WTC11 (cell line): ENCODE measurements at regions not wholly inside any gene's neighbourhood (a gene's known extent, or its start where the extent isn't known, plus 50 kb on each side); places are given as distances from the start of the nearest gene placed in this dataset.

ENCODE experiments used
- ATAC-seq: fragments of 200-7000 bp; cut with Tn5 transposase; 2 replicates; pipeline ENCODE4 v1.10.0; 2021; ENCODE audit warnings: mild to moderate bottlenecking, moderate library complexity
- CTCF ChIA-PET: fragments of 300-600 bp; sonication (Branson Sonifier 250); formaldehyde crosslinking; loops from one replicate; lab custom pipeline; 2021; ENCODE audit warnings: antibody characterized with exemption; lab: Charles Lee
- POLR2A ChIA-PET: fragments of 350-600 bp; sonication (Branson Sonifier 250); formaldehyde crosslinking; loops from one replicate; lab custom pipeline; 2021; ENCODE audit warnings: antibody characterized with exemption; lab: Charles Lee
- DNase-seq: peaks from one replicate; pipeline ENCODE4 v3.0.0; 2021; ENCODE audit warnings: low spot score
- H3K27ac Mint-ChIP-seq: 2 replicates; pipeline ENCODE4 v1.8.0; 2021; ENCODE audit warnings: mixed read lengths
- H3K27me3 Mint-ChIP-seq: 2 replicates; pipeline ENCODE4 v1.8.0; 2021; ENCODE audit warnings: low read depth, mild to moderate bottlenecking, moderate library complexity, mixed read lengths
- H3K36me3 Mint-ChIP-seq: 2 replicates; pipeline ENCODE4 v1.8.0; 2021; ENCODE audit warnings: mixed read lengths
- H3K4me1 Mint-ChIP-seq: 2 replicates; pipeline ENCODE4 v1.8.0; 2022; ENCODE audit warnings: mixed read lengths
- H3K4me3 Mint-ChIP-seq: 2 replicates; pipeline ENCODE4 v1.8.0; 2021; ENCODE audit warnings: mild to moderate bottlenecking, moderate library complexity, mixed read lengths
- H3K9me3 Mint-ChIP-seq: 2 replicates; pipeline ENCODE4 v1.8.0; 2021; ENCODE audit warnings: mixed read lengths
- AFF4 ChIP-seq: sonication (generic); formaldehyde crosslinking; IDR thresholded peaks from 2 replicates; pipeline ENCODE4 v1.8.1; 2023; ENCODE audit warnings: mild to moderate bottlenecking, missing genetic modification reagents, borderline replicate concordance
- CBFB ChIP-seq: sonication (generic); formaldehyde crosslinking; IDR thresholded peaks from 2 replicates; pipeline ENCODE4 v1.8.1; 2022; ENCODE audit warnings: mild to moderate bottlenecking, low read depth, missing genetic modification reagents
- ELF4 ChIP-seq: sonication (generic); formaldehyde crosslinking; IDR thresholded peaks from 2 replicates; pipeline ENCODE4 v1.8.1; 2022; ENCODE audit warnings: low read depth, mild to moderate bottlenecking, moderate library complexity, missing genetic modification reagents
- FOXJ3 ChIP-seq: sonication (generic); formaldehyde crosslinking; IDR thresholded peaks from 2 replicates; pipeline ENCODE4 v1.9.0; 2021; ENCODE audit warnings: missing genetic modification reagents, mild to moderate bottlenecking, borderline replicate concordance
- FOXP1 ChIP-seq: sonication (generic); formaldehyde crosslinking; IDR thresholded peaks from 2 replicates; pipeline ENCODE4 v1.8.0; 2022; ENCODE audit warnings: missing genetic modification reagents, mild to moderate bottlenecking, moderate library complexity, borderline replicate concordance
- FOXP4 ChIP-seq: sonication (generic); formaldehyde crosslinking; IDR thresholded peaks from 2 replicates; pipeline ENCODE4 v1.8.0; 2022; ENCODE audit warnings: mild to moderate bottlenecking, missing genetic modification reagents
- IRF2 ChIP-seq: sonication (generic); formaldehyde crosslinking; IDR thresholded peaks from 2 replicates; pipeline ENCODE4 v1.8.0; 2022; ENCODE audit warnings: low read depth, missing genetic modification reagents, borderline replicate concordance
- KAT7 ChIP-seq: sonication (generic); formaldehyde crosslinking; IDR thresholded peaks from 2 replicates; pipeline ENCODE4 v1.8.1; 2023; ENCODE audit warnings: missing genetic modification reagents, mild to moderate bottlenecking, borderline replicate concordance
- MAX ChIP-seq: sonication (generic); formaldehyde crosslinking; IDR thresholded peaks from 2 replicates; pipeline ENCODE4 v1.8.0; 2022; ENCODE audit warnings: mild to moderate bottlenecking, missing genetic modification reagents
- MLX ChIP-seq: sonication (generic); formaldehyde crosslinking; IDR thresholded peaks from 2 replicates; pipeline ENCODE4 v1.8.1; 2023; ENCODE audit warnings: mild to moderate bottlenecking, missing genetic modification reagents, moderate library complexity
- MXD4 ChIP-seq: fragments of 250-450 bp; sonication (Bioruptor Pico); IDR thresholded peaks from 2 replicates; pipeline ENCODE4 v1.8.0; 2021; ENCODE audit warnings: mild to moderate bottlenecking, moderate library complexity, borderline replicate concordance
- SMAD3 ChIP-seq: sonication (generic); formaldehyde crosslinking; IDR thresholded peaks from 2 replicates; pipeline ENCODE4 v1.8.0; 2022; ENCODE audit warnings: missing genetic modification reagents, mild to moderate bottlenecking, borderline replicate concordance
- STAT6 ChIP-seq: sonication (generic); formaldehyde crosslinking; conservative IDR thresholded peaks from 2 replicates; pipeline ENCODE4 v1.8.1; 2023; ENCODE audit warnings: mild to moderate bottlenecking, low read depth, missing genetic modification reagents, moderate library complexity
- TEAD1 ChIP-seq: sonication (generic); formaldehyde crosslinking; IDR thresholded peaks from 2 replicates; pipeline ENCODE4 v1.8.0; 2022; ENCODE audit warnings: mild to moderate bottlenecking, missing genetic modification reagents
- TEAD4 ChIP-seq: sonication (generic); formaldehyde crosslinking; IDR thresholded peaks from 2 replicates; pipeline ENCODE4 v1.8.0; 2022; ENCODE audit warnings: mild to moderate bottlenecking, missing genetic modification reagents
- ZBTB43 ChIP-seq: sonication (generic); formaldehyde crosslinking; IDR thresholded peaks from 2 replicates; pipeline ENCODE4 v1.8.1; 2023; ENCODE audit warnings: mild to moderate bottlenecking, missing genetic modification reagents
- ZNF138 ChIP-seq: sonication (generic); formaldehyde crosslinking; conservative IDR thresholded peaks from 2 replicates; pipeline ENCODE4 v1.8.1; 2022; ENCODE audit warnings: mild to moderate bottlenecking, moderate library complexity, missing genetic modification reagents
- ZNF281 ChIP-seq: sonication (generic); formaldehyde crosslinking; IDR thresholded peaks from 2 replicates; pipeline ENCODE4 v1.8.0; 2023; ENCODE audit warnings: mild to moderate bottlenecking, missing genetic modification reagents

- POLR2A ChIA-PET: no interaction called here
- Mint-ChIP-seq H3K9me3 (no peaks in the 10 kb centered on the region), H3K27me3 (no peaks in the 10 kb centered on the region), H3K4me1 (no peaks in the 10 kb centered on the region), H3K36me3 (no peaks in the 10 kb centered on the region), H3K27ac (no peak overlapping the region), H3K4me3 (no peak overlapping the region)
- ATAC-seq (no peak), DNase-seq (no peak)
- no peak for TF ChIP-seq MLX (CRISPR knock-in tag)
- no peak for TF ChIP-seq IRF2
- TF ChIP-seq AFF4 (CRISPR knock-in tag): no peak
- TF ChIP-seq CBFB (CRISPR knock-in tag): no peak
- no peak for TF ChIP-seq KAT7 (CRISPR knock-in tag)
- no peak for TF ChIP-seq TEAD1 (CRISPR knock-in tag)
- no peak for TF ChIP-seq STAT6 (CRISPR knock-in tag)
- no peak for TF ChIP-seq MXD4 (CRISPR knock-in tag)
- TF ChIP-seq FOXP4 (CRISPR knock-in tag): no peak
- no peak for TF ChIP-seq ZNF138 (CRISPR knock-in tag)
- no peak for TF ChIP-seq FOXP1
- no peak for TF ChIP-seq FOXJ3 (CRISPR knock-in tag)
- no peak for TF ChIP-seq ZBTB43 (CRISPR knock-in tag)
- TF ChIP-seq ELF4: no peak
- TF ChIP-seq TEAD4 (CRISPR knock-in tag): no peak
- TF ChIP-seq MAX: no peak
- no peak for TF ChIP-seq SMAD3 (CRISPR knock-in tag)
- TF ChIP-seq ZNF281 (CRISPR knock-in tag): no peak
- CTCF ChIA-PET: no interaction called here
These were observed 318.4 kb upstream of the ATP2B1 start for GRCh38 chr12:90027041-90027440.
